Transverse colon (tissue), 4 donors: ENCODE measurements at regions not wholly inside any gene's neighbourhood (a gene's known extent, or its start where the extent isn't known, plus 50 kb on each side); places are given as distances from the start of the nearest gene placed in this dataset.

Experiments used
- DNase-seq: peaks from one replicate; pipeline ENCODE4 v3.0.0-alpha.2; 2019
- H3K27ac ChIP-seq, 4 donors: fragments of 200-600 bp; sonication (generic); 2 replicates each; pipeline ENCODE4 v1.5.1; 2016 to 2018; ENCODE audit warnings: inconsistent platforms in 4 of 4
- H3K27me3 ChIP-seq: fragments of 200-600 bp; sonication (generic); 2 replicates; pipeline ENCODE4 v1.5.1; 2017; ENCODE audit warnings: inconsistent platforms
- H3K36me3 ChIP-seq, 4 donors: fragments of 200-600 bp; sonication (generic); 2 replicates each; pipeline ENCODE4 v1.5.1; 2017 to 2019; ENCODE audit warnings: inconsistent platforms in 4 of 4
- H3K4me1 ChIP-seq, 4 donors: fragments of 200-600 bp; sonication (generic); 2 replicates each; pipeline ENCODE4 v1.5.1; 2017 to 2020; ENCODE audit warnings: inconsistent platforms in 4 of 4
- H3K4me3 ChIP-seq, 4 donors: fragments of 200-600 bp; sonication (generic); 1 replicate in 1 of 4; 2 replicates in 3 of 4; pipeline versions ENCODE4 v1.5.1 to v1.6.1; 2017 to 2019; ENCODE audit warnings: inconsistent platforms in 4 of 4
- H3K9me3 ChIP-seq, 2 donors: fragments of 200-600 bp; sonication (generic); 2 replicates each; pipeline ENCODE4 v1.5.1; 2017 to 2019; ENCODE audit warnings: inconsistent platforms in 2 of 2
- POLR2AphosphoS5 ChIP-seq, 3 donors: sonication (generic); formaldehyde crosslinking; IDR thresholded peaks; one replicate each; pipeline ENCODE4 v1.6.1; 2016; ENCODE audit warnings: antibody characterized with exemption in 3 of 3
- WGBS, 2 donors: methylation state at CpG; one replicate each; pipeline ENCODE4 v1.1.5; 2018; ENCODE audit warnings: low coverage in 1 of 2; 5-methylcytosine and 5-hydroxymethylcytosine counted together
- in situ Hi-C, 4 donors: fragments of 200-750 bp; cut with MboI; loops; one replicate each; pipeline versions ENCODE4 v1.15.0 to v1.15.1; 2017; ENCODE audit warnings: low sequenced_read_pairs in 3 of 4, low pct_ligation_motif_present in 1 of 4, low pct_unique_long_range_greater_than_20kb in 1 of 4
- intact Hi-C: fragments of 100-400 bp; cut with DNase I; formaldehyde crosslinking; loops from one replicate; pipeline ENCODE4 v1.15.1; 2023; ENCODE audit warnings: low total_unique reads

DNA sequence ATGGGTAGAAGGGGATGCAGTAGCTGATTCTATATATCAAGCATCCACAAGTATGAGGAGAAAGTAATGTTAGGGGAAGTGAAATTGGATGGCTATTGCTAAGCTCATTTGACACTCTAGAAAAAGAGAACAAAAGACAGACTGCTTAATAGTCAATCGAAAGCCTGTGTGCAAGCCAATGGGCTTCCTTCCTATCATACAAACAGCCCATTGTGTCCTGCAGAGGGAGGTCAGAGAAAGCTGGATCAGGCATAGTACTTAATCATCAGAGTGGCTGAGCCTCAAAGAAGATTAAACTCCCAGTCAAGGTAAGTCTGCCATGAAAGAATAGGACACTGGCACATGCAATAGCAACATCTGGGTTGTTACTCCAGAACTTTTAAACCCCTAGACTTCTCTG lies 50.9 kb upstream of the PGR start:
- WGBS, 2 donors, result 77 to 81% methylated on average over 1 of the region's 1 CpG
- Histone ChIP-seq H3K36me3 (no peaks in the 10 kb centered on the region), H3K4me3 (no peak overlapping the region), H3K4me1 (no peaks in the 10 kb centered on the region), H3K9me3 (no peaks in the 10 kb centered on the region), H3K27me3 (no peaks in the 10 kb centered on the region), H3K27ac (no peak overlapping the region)
- DNase-seq, result no peak
- in situ Hi-C loops (no loop called here), intact Hi-C loops (no loop called here)
- TF ChIP-seq POLR2AphosphoS5 (IDR thresholded peaks at IDR 0.05), result no peak
